ENCODE measurements at regions not wholly inside any gene's neighbourhood (a gene's known extent, or its start where the extent isn't known, plus 50 kb on each side); places are given as distances from the start of the nearest gene placed in this dataset.
"Not testable (repeated sequence)": the region's sequence is repeated elsewhere in the genome, so short reads cannot be mapped to it uniquely, and the experiment has no call there.

GRCh38 chr6:92281571-92282076 lies 1137.7 kb downstream of the EPHA7 start:
- no peak for DNase-seq

- no peak for DNase-seq
Measured at GRCh38 chr6:92275150-92275549, 1144.2 kb downstream of the EPHA7 start.

- DNase-seq: no peak
Measured at GRCh38 chr6:92274588-92274987, 1144.8 kb downstream of the EPHA7 start.

GRCh38 chr6:92273694-92274093 lies 1145.7 kb downstream of the EPHA7 start:
- no peak for DNase-seq

GRCh38 chr6:92271091-92271490 lies 1148.3 kb downstream of the EPHA7 start:
- no peak for DNase-seq

GRCh38 chr6:92270365-92270764 lies 1149.0 kb downstream of the EPHA7 start:
- DNase-seq: no peak

- no peak for DNase-seq
Measured at GRCh38 chr6:92267335-92267734, 1152.0 kb downstream of the EPHA7 start.

- no peak for DNase-seq
Measured at GRCh38 chr6:92263864-92264263, 1155.5 kb downstream of the EPHA7 start.

- no peak for DNase-seq
Measured at GRCh38 chr6:92259171-92259570, 1160.2 kb downstream of the EPHA7 start.

- DNase-seq: no peak
Measured at GRCh38 chr6:92243315-92243714, 1176.0 kb downstream of the EPHA7 start.

GRCh38 chr6:92231171-92231701 lies 1188.1 kb downstream of the EPHA7 start:
- no peak for DNase-seq

GRCh38 chr6:92219987-92220386 lies 1199.4 kb downstream of the EPHA7 start:
- not testable (repeated sequence) for DNase-seq

GRCh38 chr6:92216717-92217116 lies 1202.6 kb downstream of the EPHA7 start:
- DNase-seq: no peak

GRCh38 chr6:92201618-92202017 lies 1217.7 kb downstream of the EPHA7 start:
- DNase-seq: no peak

- DNase-seq: no peak
Measured at GRCh38 chr6:92196325-92196724, 1223.0 kb downstream of the EPHA7 start.

- DNase-seq: no peak
Measured at GRCh38 chr6:92195796-92196195, 1223.6 kb downstream of the EPHA7 start.

- no peak for DNase-seq
Measured at GRCh38 chr6:92188016-92188415, 1231.3 kb downstream of the EPHA7 start.

GRCh38 chr6:92184933-92185332 lies 1234.4 kb downstream of the EPHA7 start:
- no peak for DNase-seq

GRCh38 chr6:92181347-92181746 lies 1238.0 kb downstream of the EPHA7 start:
- no peak for DNase-seq

- DNase-seq: no peak
Measured at GRCh38 chr6:92180090-92180489, 1239.3 kb downstream of the EPHA7 start.

GRCh38 chr6:92176666-92177065 lies 1242.7 kb downstream of the EPHA7 start:
- DNase-seq: no peak

- DNase-seq: no peak
Measured at GRCh38 chr6:92174398-92175073, 1244.8 kb downstream of the EPHA7 start.

GRCh38 chr6:92169506-92169905 lies 1249.9 kb downstream of the EPHA7 start:
- no peak for DNase-seq

- no peak for DNase-seq
Measured at GRCh38 chr6:92166666-92167065, 1252.7 kb downstream of the EPHA7 start.
